ENCODE measurements at regions not wholly inside any gene's neighbourhood (a gene's known extent, or its start where the extent isn't known, plus 50 kb on each side); places are given as distances from the start of the nearest gene placed in this dataset.

DNA sequence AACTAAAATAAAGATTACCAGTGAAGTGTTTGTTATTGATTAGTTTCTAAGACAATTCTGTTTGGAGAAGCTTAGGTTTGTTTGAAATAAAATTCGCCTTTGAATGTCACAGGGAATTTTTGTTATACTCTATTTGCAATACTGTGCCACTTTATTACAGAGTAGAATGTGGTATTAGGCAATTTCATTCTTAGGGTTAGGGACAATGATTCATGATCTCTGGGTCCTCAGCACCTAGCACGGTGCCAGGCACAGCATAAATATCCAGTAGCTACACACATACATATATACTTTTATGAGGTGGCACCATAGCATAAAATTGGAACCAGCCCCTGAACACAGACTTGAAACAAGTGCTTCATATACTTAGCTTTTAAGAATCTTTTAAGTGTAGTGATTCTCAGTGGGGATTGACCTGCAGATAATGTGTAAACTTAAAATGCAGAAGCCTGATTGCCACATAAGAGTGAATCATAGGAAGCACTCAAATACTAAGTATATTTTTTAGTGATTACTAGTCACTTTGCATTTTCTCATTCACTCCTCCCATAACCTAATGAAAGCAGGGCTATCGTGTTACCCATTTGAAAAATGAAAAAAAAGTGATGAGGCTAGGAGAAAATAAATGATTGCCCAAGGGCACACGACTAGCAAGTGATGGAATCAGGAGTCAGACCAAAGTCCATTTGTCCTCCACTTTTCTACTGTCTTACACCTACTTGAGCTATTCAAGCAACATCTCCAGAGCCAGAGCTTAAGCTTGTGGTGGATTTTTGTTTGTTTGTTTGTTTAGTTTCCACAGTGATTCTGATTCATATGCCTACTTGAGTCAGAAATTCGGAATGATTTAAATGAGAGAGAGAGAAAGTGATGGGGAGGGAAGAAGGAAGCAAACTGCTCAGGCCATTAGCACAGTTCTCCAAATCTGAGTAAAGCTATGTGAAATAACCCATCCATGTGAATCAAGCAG, 366.0 kb upstream of the FGF13 start:
- Histone ChIP-seq H3K36me3 (ENCODE audit: low read depth) (no peaks in the 10 kb centered on the region), H3K27ac (ENCODE audit: poor library complexity, severe bottlenecking) (no peak overlapping the region), H3K4me3 (ENCODE audit: severe bottlenecking) (no peak overlapping the region), H3K4me1 (ENCODE audit: insufficient read depth, poor library complexity, severe bottlenecking) (peaks cover 6% of the 10 kb centered on the region), H3K9me3 (ENCODE audit: severe bottlenecking) (no peaks in the 10 kb centered on the region), H3K27me3 (ENCODE audit: insufficient read depth, poor library complexity, severe bottlenecking) (no peaks in the 10 kb centered on the region)
- ATAC-seq (ENCODE audit: low read depth): peak; percentile 93
- no peak for DNase-seq (ENCODE audit: low spot score)
- TF ChIP-seq, protein P1, sequence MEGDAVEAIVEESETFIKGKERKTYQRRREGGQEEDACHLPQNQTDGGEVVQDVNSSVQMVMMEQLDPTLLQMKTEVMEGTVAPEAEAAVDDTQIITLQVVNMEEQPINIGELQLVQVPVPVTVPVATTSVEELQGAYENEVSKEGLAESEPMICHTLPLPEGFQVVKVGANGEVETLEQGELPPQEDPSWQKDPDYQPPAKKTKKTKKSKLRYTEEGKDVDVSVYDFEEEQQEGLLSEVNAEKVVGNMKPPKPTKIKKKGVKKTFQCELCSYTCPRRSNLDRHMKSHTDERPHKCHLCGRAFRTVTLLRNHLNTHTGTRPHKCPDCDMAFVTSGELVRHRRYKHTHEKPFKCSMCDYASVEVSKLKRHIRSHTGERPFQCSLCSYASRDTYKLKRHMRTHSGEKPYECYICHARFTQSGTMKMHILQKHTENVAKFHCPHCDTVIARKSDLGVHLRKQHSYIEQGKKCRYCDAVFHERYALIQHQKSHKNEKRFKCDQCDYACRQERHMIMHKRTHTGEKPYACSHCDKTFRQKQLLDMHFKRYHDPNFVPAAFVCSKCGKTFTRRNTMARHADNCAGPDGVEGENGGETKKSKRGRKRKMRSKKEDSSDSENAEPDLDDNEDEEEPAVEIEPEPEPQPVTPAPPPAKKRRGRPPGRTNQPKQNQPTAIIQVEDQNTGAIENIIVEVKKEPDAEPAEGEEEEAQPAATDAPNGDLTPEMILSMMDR (IDR thresholded peaks at IDR 0.05; ENCODE audit: poor library complexity, severe bottlenecking): no peak

DNA sequence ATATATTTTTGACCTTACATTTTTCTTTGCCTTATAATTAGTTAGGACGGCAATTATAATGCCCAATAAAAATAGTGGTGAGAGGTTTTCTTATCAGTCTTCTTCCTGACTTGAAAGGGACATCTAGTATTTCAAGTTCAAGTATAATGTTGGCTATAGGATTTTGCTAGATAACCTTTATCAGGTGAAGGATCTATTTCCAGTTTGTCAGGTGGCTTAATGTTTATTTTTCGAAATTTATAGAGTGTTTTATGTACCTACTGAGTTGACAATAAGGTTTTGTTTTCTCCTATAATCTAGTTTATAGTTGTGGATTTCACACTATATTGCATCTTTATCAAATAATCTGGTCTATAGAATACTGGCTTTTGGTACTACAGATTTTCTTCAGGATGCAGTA, 351.8 kb upstream of the FGF13 start:
- DNase-seq (ENCODE audit: low spot score) (no peak), ATAC-seq (ENCODE audit: low read depth) (no peak)
- Histone ChIP-seq H3K4me3 (ENCODE audit: severe bottlenecking) (no peak overlapping the region), H3K9me3 (ENCODE audit: severe bottlenecking) (no peaks in the 10 kb centered on the region), H3K4me1 (ENCODE audit: insufficient read depth, poor library complexity, severe bottlenecking) (no peaks in the 10 kb centered on the region), H3K36me3 (ENCODE audit: low read depth) (no peaks in the 10 kb centered on the region), H3K27ac (ENCODE audit: poor library complexity, severe bottlenecking) (no peak overlapping the region), H3K27me3 (ENCODE audit: insufficient read depth, poor library complexity, severe bottlenecking) (no peaks in the 10 kb centered on the region)
- TF ChIP-seq, protein P1 (IDR thresholded peaks at IDR 0.05; ENCODE audit: poor library complexity, severe bottlenecking): no peak

DNA sequence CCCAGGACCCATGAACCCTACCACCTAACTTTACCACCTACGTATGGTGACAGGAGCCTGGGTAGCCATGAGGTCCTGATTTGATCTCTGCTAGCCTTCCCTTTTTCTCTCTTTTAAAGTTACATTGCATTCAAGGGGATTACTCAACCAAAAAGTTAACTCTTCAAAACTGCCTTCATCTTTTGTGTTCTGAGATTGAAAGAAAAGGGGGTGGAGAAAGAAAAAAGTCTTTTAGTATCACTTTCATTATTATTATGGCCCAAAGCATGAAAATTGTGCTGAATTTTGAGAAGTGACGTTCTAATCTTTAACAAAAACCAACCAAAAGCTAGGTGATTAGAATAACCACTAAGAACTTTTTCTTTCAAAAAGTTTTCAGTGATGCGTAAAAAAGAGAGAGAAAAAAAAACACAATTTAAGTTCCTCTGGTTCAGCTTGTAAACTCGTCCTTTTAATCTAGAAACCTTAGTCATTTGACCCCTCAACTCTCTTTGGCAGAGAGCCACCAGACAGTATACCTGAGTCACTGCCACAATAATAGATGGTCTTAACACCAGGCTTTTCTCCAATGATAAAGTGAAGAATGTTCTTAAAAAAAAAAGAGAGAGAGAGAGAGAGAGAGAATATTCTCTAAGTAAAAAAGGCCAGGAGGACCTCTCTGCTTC, 347.4 kb upstream of the FGF13 start:
- TF ChIP-seq, protein P1 (IDR thresholded peaks at IDR 0.05; ENCODE audit: poor library complexity, severe bottlenecking): no peak
- Histone ChIP-seq H3K27me3 (ENCODE audit: insufficient read depth, poor library complexity, severe bottlenecking) (no peaks in the 10 kb centered on the region), H3K4me1 (ENCODE audit: insufficient read depth, poor library complexity, severe bottlenecking) (no peaks in the 10 kb centered on the region), H3K27ac (ENCODE audit: poor library complexity, severe bottlenecking) (no peak overlapping the region), H3K4me3 (ENCODE audit: severe bottlenecking) (no peak overlapping the region), H3K36me3 (ENCODE audit: low read depth) (no peaks in the 10 kb centered on the region), H3K9me3 (ENCODE audit: severe bottlenecking) (no peaks in the 10 kb centered on the region)
- ATAC-seq (ENCODE audit: low read depth): 0 out of 3 replicates have a peak, but pooled peaks have one; percentile 29
- no peak for DNase-seq (ENCODE audit: low spot score)

DNA sequence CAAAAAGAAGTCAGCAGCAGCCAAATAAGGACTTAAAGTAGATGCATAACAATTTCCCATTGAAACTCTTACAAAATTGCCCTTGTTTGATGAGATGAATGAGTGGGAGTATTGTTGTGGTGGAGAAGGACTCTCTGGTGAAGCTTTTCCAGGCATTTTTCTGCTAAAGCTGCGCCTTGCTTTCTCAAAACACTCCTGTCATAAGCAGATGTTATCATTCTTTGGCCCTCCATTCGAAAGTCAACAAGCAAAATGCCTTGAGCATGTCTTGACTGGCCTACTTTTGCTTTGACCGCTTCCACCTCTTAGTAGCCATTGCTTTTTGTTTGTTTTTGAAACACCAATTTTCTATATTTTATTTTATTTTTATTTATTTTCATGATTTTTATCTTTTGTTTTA, 340.9 kb upstream of the FGF13 start:
- no peaks in the 10 kb centered on the region for H3K9me3 ChIP-seq (ENCODE audit: severe bottlenecking)
- ATAC-seq (ENCODE audit: low read depth) (no peak), DNase-seq (ENCODE audit: low spot score) (no peak)
- no peak overlapping the region for H3K27ac ChIP-seq (ENCODE audit: poor library complexity, severe bottlenecking)
- no peaks in the 10 kb centered on the region for H3K4me1 ChIP-seq (ENCODE audit: insufficient read depth, poor library complexity, severe bottlenecking)
- H3K4me3 ChIP-seq (ENCODE audit: severe bottlenecking): no peak overlapping the region
- H3K27me3 ChIP-seq (ENCODE audit: insufficient read depth, poor library complexity, severe bottlenecking): no peaks in the 10 kb centered on the region
- no peaks in the 10 kb centered on the region for H3K36me3 ChIP-seq (ENCODE audit: low read depth)
- TF ChIP-seq, protein P1 (IDR thresholded peaks at IDR 0.05; ENCODE audit: poor library complexity, severe bottlenecking): no peak

Data from RWPE2 (cell line).